Spleen (tissue), 7 donors: ENCODE measurements at regions not wholly inside any gene's neighbourhood (a gene's known extent, or its start where the extent isn't known, plus 50 kb on each side); places are given as distances from the start of the nearest gene placed in this dataset.

Source experiments
- POLR2A ChIP-seq, 3 donors: fragments of 450-650 bp; IDR thresholded peaks; one replicate each; pipeline ENCODE4 v1.5.1; 2017; ENCODE audit warnings: antibody characterized with exemption in 3 of 3, mild to moderate bottlenecking in 1 of 3
- TF ChIP-seq, protein P1 (sequence below), 11 experiments: fragments of 200-600 bp in 7 of 11; fragments of 450-650 bp in 4 of 11; sonication (generic) in 4 of 11; IDR thresholded peaks in 8 of 11; conservative IDR thresholded peaks in 3 of 11; 1 replicate in 7 of 11; 2 replicates in 4 of 11; pipeline versions ENCODE4 v1.4.0 to v1.8.0; 2016 to 2021; ENCODE audit warnings: antibody characterized with exemption in 11 of 11, inconsistent platforms in 4 of 11, mild to moderate bottlenecking in 1 of 11
- donor health status: DM: no; HTN: no; CAD: no; lungs with moderate emphysema.
- donor health status: DM: no; HTN: no; CAD: no.
- donor health status: DM: no; HTN: no; CAD: no.

GRCh38 chr7:131265227-131265626 lies 62.4 kb upstream of the MKLN1 start:
- no peak for TF ChIP-seq POLR2A (IDR thresholded peaks at IDR 0.05)
- TF ChIP-seq, protein P1, sequence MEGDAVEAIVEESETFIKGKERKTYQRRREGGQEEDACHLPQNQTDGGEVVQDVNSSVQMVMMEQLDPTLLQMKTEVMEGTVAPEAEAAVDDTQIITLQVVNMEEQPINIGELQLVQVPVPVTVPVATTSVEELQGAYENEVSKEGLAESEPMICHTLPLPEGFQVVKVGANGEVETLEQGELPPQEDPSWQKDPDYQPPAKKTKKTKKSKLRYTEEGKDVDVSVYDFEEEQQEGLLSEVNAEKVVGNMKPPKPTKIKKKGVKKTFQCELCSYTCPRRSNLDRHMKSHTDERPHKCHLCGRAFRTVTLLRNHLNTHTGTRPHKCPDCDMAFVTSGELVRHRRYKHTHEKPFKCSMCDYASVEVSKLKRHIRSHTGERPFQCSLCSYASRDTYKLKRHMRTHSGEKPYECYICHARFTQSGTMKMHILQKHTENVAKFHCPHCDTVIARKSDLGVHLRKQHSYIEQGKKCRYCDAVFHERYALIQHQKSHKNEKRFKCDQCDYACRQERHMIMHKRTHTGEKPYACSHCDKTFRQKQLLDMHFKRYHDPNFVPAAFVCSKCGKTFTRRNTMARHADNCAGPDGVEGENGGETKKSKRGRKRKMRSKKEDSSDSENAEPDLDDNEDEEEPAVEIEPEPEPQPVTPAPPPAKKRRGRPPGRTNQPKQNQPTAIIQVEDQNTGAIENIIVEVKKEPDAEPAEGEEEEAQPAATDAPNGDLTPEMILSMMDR (IDR thresholded peaks at IDR 0.05 in 8 of 11, conservative IDR thresholded peaks at IDR 0.05 in 3 of 11) = no peak
